GM23338 (cell line): ENCODE measurements at regions not wholly inside any gene's neighbourhood (a gene's known extent, or its start where the extent isn't known, plus 50 kb on each side); places are given as distances from the start of the nearest gene placed in this dataset.

ENCODE experiments used
- ATAC-seq: fragments of 200-7000 bp; cut with Tn5 transposase; 3 replicates; pipeline ENCODE4 v1.9.1; 2020
- DNase-seq: peaks from one replicate; pipeline ENCODE4 v3.0.0-alpha.2; 2015; ENCODE audit warnings: low spot score
- H2AFZ ChIP-seq: fragments of 200-600 bp; sonication (generic); 2 replicates; pipeline ENCODE4 v1.8.0; 2016; ENCODE audit warnings: antibody characterized with exemption, mild to moderate bottlenecking, moderate library complexity
- H3F3A ChIP-seq: fragments of 200-600 bp; sonication (generic); replicated peaks from 2 replicates; pipeline ENCODE4 v1.8.0; 2017; ENCODE audit warnings: antibody characterized with exemption, mixed run types, low read depth
- H3K27ac ChIP-seq: fragments of 200-600 bp; sonication (generic); 2 replicates; pipeline ENCODE4 v1.6.1; 2016; ENCODE audit warnings: low read depth
- H3K27me3 ChIP-seq: fragments of 200-600 bp; sonication (generic); 2 replicates; pipeline ENCODE4 v1.8.0; 2016; ENCODE audit warnings: mild to moderate bottlenecking, mixed run types, moderate library complexity; ENCODE audit not compliant: insufficient read depth
- H3K36me3 ChIP-seq: fragments of 200-600 bp; sonication (generic); 2 replicates; pipeline ENCODE4 v1.8.0; 2016; ENCODE audit warnings: mild to moderate bottlenecking; ENCODE audit not compliant: insufficient read depth
- H3K4me1 ChIP-seq: fragments of 200-600 bp; sonication (generic); 2 replicates; pipeline ENCODE4 v1.8.0; 2016; ENCODE audit warnings: mild to moderate bottlenecking, moderate library complexity; ENCODE audit not compliant: insufficient read depth
- H3K4me2 ChIP-seq: fragments of 200-600 bp; sonication (generic); 2 replicates; pipeline ENCODE4 v1.7.1; 2017; ENCODE audit warnings: mixed run types
- H3K4me3 ChIP-seq: fragments of 200-600 bp; sonication (generic); 2 replicates; pipeline ENCODE4 v1.6.1; 2016; ENCODE audit warnings: mixed run types
- H3K79me2 ChIP-seq: fragments of 200-600 bp; sonication (generic); replicated peaks from 2 replicates; pipeline ENCODE4 v1.8.0; 2017; ENCODE audit warnings: mild to moderate bottlenecking; ENCODE audit not compliant: insufficient read depth
- H3K9me2 ChIP-seq: fragments of 200-600 bp; sonication (generic); 2 replicates; pipeline ENCODE4 v1.8.0; 2017; ENCODE audit not compliant: insufficient read depth
- H4K20me1 ChIP-seq: fragments of 200-600 bp; sonication (generic); replicated peaks from 2 replicates; pipeline ENCODE4 v1.8.0; 2017; ENCODE audit warnings: mild to moderate bottlenecking; ENCODE audit not compliant: insufficient read depth
- H3K27ac Mint-ChIP-seq: 2 replicates; pipeline ENCODE4 v1.8.0; 2020; ENCODE audit warnings: inconsistent platforms, mild to moderate bottlenecking, moderate library complexity, mixed read lengths
- H3K27me3 Mint-ChIP-seq: 3 replicates; pipeline ENCODE4 v1.8.0; 2022; ENCODE audit warnings: low read depth, mild to moderate bottlenecking, moderate library complexity, mixed read lengths, inconsistent platforms; ENCODE audit not compliant: insufficient read depth, poor library complexity
- H3K36me3 Mint-ChIP-seq: 3 replicates; pipeline ENCODE4 v1.8.0; 2021; ENCODE audit warnings: low read depth, mild to moderate bottlenecking, inconsistent platforms, moderate library complexity, mixed read lengths
- H3K4me1 Mint-ChIP-seq: 3 replicates; pipeline ENCODE4 v1.8.0; 2020; ENCODE audit warnings: mild to moderate bottlenecking, inconsistent platforms, mixed read lengths
- H3K4me3 Mint-ChIP-seq: 3 replicates; pipeline ENCODE4 v1.8.0; 2021; ENCODE audit warnings: moderate library complexity, mild to moderate bottlenecking, inconsistent platforms, mixed read lengths
- H3K9me3 Mint-ChIP-seq: 3 replicates; pipeline ENCODE4 v1.8.0; 2020; ENCODE audit warnings: moderate library complexity, mild to moderate bottlenecking, inconsistent platforms, mixed read lengths
- CREB1 ChIP-seq: fragments of 250-450 bp; sonication (Bioruptor Pico); IDR thresholded peaks from 2 replicates; pipeline ENCODE4 v1.5.0; 2020; ENCODE audit warnings: low read depth, mild to moderate bottlenecking, moderate library complexity
- CTCF ChIP-seq, 2 experiments: fragments of 200-600 bp in 1 of 2; sonication (generic) in 1 of 2; conservative IDR thresholded peaks; 2 replicates each; pipeline versions ENCODE4 v1.5.1 to v1.6.1; 2016 to 2017; ENCODE audit warnings: antibody characterized with exemption in 2 of 2, low read depth in 2 of 2, mild to moderate bottlenecking in 2 of 2, moderate library complexity in 1 of 2
- ETS1 ChIP-seq: IDR thresholded peaks from 2 replicates; pipeline ENCODE4 v1.6.1; 2016; ENCODE audit warnings: antibody characterized with exemption
- EZH2 ChIP-seq: fragments of 200-600 bp; sonication (generic); IDR thresholded peaks from one replicate; pipeline ENCODE4 v1.8.0; 2017; ENCODE audit warnings: antibody characterized with exemption, mild to moderate bottlenecking, low read depth; ENCODE audit not compliant: unreplicated experiment
- EZH2phosphoT487 ChIP-seq: fragments of 200-600 bp; sonication (generic); IDR thresholded peaks from one replicate; pipeline ENCODE4 v1.8.1; 2018; ENCODE audit warnings: antibody characterized with exemption; ENCODE audit not compliant: unreplicated experiment
- JUNB ChIP-seq: IDR thresholded peaks from one replicate; pipeline ENCODE4 v1.6.1; 2016; ENCODE audit warnings: antibody characterized with exemption; ENCODE audit not compliant: unreplicated experiment
- NANOG ChIP-seq: IDR thresholded peaks from 2 replicates; pipeline ENCODE4 v1.6.1; 2016; ENCODE audit warnings: antibody characterized with exemption, borderline replicate concordance
- POLR2AphosphoS5 ChIP-seq: IDR thresholded peaks from 2 replicates; pipeline ENCODE4 v1.6.1; 2016; ENCODE audit warnings: antibody characterized with exemption, low read depth
- STAT1 ChIP-seq: IDR thresholded peaks from one replicate; pipeline ENCODE4 v1.6.1; 2016; ENCODE audit warnings: antibody characterized with exemption; ENCODE audit not compliant: unreplicated experiment
- ZNF114 ChIP-seq: fragments of 250-450 bp; sonication (Bioruptor Pico); IDR thresholded peaks from 2 replicates; pipeline ENCODE4 v1.5.0; 2020; ENCODE audit warnings: mild to moderate bottlenecking, moderate library complexity
- TF ChIP-seq, protein P1 (sequence below): IDR thresholded peaks from one replicate; pipeline ENCODE4 v1.6.1; 2018; ENCODE audit warnings: antibody characterized with exemption; ENCODE audit not compliant: unreplicated experiment

DNA sequence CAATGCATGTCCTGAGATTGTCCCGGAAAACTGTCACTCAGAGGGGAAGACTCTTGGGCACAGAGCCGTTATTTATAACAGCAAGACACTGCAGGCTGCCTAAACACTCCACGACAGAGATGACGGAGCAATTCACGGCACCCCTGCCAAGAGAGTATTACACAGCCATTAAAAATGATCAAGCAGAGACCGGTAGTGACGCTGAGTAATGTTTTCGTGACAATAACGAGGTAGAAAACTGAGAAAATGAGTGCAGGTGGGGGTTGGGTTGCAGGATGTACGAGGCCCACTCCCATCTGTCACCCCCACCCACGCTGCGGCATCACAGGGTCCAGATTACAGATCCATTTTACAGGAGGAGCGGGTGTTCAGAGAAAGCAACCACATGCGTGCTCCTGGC is 58.9 kb upstream of the LINGO1 start (continued):
- no peak for TF ChIP-seq NANOG
- TF ChIP-seq JUNB = no peak

DNA sequence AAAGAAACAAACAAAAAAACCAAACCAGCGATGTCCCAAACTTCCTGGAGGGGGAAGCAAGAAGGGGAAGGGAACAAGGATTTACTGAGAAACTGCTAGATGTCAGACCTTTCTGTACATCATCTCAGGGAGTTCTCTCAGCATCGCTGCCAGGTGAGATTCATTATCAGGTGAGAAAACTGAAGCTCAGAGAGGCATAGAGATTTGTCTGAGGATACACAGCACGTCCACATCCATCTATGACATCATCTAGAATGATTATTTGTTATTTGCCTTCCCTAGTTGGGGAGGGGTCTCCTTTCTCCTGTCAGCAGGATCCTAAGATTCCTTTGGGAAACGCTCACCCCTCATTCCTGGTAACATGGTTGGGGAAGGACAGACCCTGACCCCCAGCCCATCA is 57.1 kb upstream of the LINGO1 start:
- no peak for DNase-seq
- ATAC-seq = no peak
- peaks cover 7% of the 10 kb centered on the region; the same call in 2 of the 3 replicates for H3K4me1 Mint-ChIP-seq
- Histone ChIP-seq H3K27me3 (no peaks in the 10 kb centered on the region), H3K79me2 (no peaks in the 10 kb centered on the region), H4K20me1 (no peaks in the 10 kb centered on the region), H2AFZ (no peak overlapping the region), H3K9me2 (no peaks in the 10 kb centered on the region), H3K36me3 (no peaks in the 10 kb centered on the region), H3K4me1 (no peaks in the 10 kb centered on the region), H3F3A (no peaks in the 10 kb centered on the region), H3K4me3 (no peak overlapping the region), H3K4me2 (no peak overlapping the region), H3K27ac (no peak overlapping the region)
- no peaks in the 10 kb centered on the region; the same call in 2 of the 3 replicates for H3K9me3 Mint-ChIP-seq
- H3K36me3 Mint-ChIP-seq = no peaks in the 10 kb centered on the region
- H3K4me3 Mint-ChIP-seq = no peak overlapping the region
- peaks cover 15% of the 10 kb centered on the region for H3K27me3 Mint-ChIP-seq
- H3K27ac Mint-ChIP-seq = no peak overlapping the region
- no peak for TF ChIP-seq CREB1 (CRISPR knock-in tag)
- TF ChIP-seq EZH2phosphoT487 = no peak
- no peak for TF ChIP-seq EZH2

GRCh38 chr15:77688693-77689092 is 56.0 kb upstream of the LINGO1 start:
- ATAC-seq = no peak
- Histone ChIP-seq H3K4me1 (no peaks in the 10 kb centered on the region), H3K9me2 (no peaks in the 10 kb centered on the region), H3K27ac (no peak overlapping the region), H3K36me3 (no peaks in the 10 kb centered on the region), H2AFZ (no peak overlapping the region), H3F3A (no peaks in the 10 kb centered on the region), H4K20me1 (no peaks in the 10 kb centered on the region), H3K4me3 (no peak overlapping the region), H3K27me3 (no peaks in the 10 kb centered on the region), H3K79me2 (no peaks in the 10 kb centered on the region), H3K4me2 (no peak overlapping the region)
- Mint-ChIP-seq H3K36me3 (no peaks in the 10 kb centered on the region), H3K27ac (no peak overlapping the region), H3K4me1 (peaks cover 7% of the 10 kb centered on the region), H3K4me3 (no peak overlapping the region), H3K9me3 (no peaks in the 10 kb centered on the region; the same call in 2 of the 3 replicates), H3K27me3 (peaks cover 14% of the 10 kb centered on the region)
- no peak for DNase-seq
- TF ChIP-seq EZH2phosphoT487 = no peak
- TF ChIP-seq POLR2AphosphoS5 = no peak
- no peak for TF ChIP-seq STAT1
- TF ChIP-seq CTCF (conservative IDR thresholded peaks at IDR 0.05; ENCODE audit: low read depth in 2 of 2) = no peak
- TF ChIP-seq EZH2 = no peak
- no peak for TF ChIP-seq CREB1 (CRISPR knock-in tag)
- no peak for TF ChIP-seq ETS1
- TF ChIP-seq ZNF114 (CRISPR knock-in tag) = no peak
- TF ChIP-seq, protein P1, sequence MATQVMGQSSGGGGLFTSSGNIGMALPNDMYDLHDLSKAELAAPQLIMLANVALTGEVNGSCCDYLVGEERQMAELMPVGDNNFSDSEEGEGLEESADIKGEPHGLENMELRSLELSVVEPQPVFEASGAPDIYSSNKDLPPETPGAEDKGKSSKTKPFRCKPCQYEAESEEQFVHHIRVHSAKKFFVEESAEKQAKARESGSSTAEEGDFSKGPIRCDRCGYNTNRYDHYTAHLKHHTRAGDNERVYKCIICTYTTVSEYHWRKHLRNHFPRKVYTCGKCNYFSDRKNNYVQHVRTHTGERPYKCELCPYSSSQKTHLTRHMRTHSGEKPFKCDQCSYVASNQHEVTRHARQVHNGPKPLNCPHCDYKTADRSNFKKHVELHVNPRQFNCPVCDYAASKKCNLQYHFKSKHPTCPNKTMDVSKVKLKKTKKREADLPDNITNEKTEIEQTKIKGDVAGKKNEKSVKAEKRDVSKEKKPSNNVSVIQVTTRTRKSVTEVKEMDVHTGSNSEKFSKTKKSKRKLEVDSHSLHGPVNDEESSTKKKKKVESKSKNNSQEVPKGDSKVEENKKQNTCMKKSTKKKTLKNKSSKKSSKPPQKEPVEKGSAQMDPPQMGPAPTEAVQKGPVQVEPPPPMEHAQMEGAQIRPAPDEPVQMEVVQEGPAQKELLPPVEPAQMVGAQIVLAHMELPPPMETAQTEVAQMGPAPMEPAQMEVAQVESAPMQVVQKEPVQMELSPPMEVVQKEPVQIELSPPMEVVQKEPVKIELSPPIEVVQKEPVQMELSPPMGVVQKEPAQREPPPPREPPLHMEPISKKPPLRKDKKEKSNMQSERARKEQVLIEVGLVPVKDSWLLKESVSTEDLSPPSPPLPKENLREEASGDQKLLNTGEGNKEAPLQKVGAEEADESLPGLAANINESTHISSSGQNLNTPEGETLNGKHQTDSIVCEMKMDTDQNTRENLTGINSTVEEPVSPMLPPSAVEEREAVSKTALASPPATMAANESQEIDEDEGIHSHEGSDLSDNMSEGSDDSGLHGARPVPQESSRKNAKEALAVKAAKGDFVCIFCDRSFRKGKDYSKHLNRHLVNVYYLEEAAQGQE = no peak
